ENCODE measurements at regions not wholly inside any gene's neighbourhood (a gene's known extent, or its start where the extent isn't known, plus 50 kb on each side); places are given as distances from the start of the nearest gene placed in this dataset.

DNA sequence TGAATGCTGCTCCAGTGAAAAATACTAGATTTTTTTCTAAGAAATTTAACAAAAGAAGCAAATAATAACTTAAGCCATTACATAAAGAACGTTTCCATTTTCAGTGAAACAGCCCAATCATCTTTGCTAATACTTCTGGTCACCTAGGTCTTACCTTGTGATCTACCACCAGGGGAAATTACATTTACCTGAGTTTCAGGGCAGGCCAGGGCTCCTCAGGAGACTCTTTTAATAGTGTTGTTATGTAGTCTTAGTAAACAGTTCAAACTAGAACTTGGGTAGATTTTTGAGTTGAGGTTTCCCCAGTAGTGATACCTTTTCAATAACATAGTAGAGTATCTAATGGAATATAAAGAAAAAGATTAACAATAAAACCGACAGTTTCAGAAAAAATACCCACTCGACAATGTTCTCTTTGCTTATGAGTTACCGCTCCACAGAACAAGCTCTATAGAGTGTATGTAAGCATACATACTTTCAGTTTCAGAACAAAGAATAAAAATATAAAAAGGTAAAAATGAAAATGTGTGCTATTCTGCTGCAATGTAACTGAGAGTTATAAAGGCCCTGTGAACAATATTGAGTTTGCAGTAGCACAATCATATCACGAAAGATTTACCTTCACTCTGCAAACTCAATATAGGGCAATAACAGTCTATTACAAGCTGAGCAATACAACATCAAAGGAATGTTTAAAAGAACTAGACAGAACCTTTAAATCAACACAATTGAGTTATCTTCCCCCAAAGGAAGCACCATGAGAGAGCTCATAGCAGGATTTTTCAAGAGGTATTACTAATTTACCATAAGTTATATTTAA is 165.8 kb downstream of the ATOH1 start:
- no peaks in the 10 kb centered on the region for H3K36me3 ChIP-seq (ENCODE audit: insufficient read depth, low read length)
- no peak overlapping the region for H3K4me3 ChIP-seq (ENCODE audit: low read length)
- no peaks in the 10 kb centered on the region for H3F3A ChIP-seq (ENCODE audit: insufficient read depth, low read length, poor library complexity, severe bottlenecking)
- no peaks in the 10 kb centered on the region for H3K79me2 ChIP-seq (replicated peaks; ENCODE audit: insufficient read depth, low read length)
- TF ChIP-seq POLR2AphosphoS5 (IDR thresholded peaks at IDR 0.05): no peak
- no peak for TF ChIP-seq TAF1 (IDR thresholded peaks at IDR 0.05; ENCODE audit: low read depth)
- no peak for TF ChIP-seq MXI1 (conservative IDR thresholded peaks at IDR 0.05; ENCODE audit: poor library complexity, severe bottlenecking)
- TF ChIP-seq REST (IDR thresholded peaks at IDR 0.05; ENCODE audit: borderline replicate concordance): no peak
- no peak for TF ChIP-seq RAD21 (conservative IDR thresholded peaks at IDR 0.05)
- no peak for TF ChIP-seq EP300 (conservative IDR thresholded peaks at IDR 0.05; ENCODE audit: poor library complexity, severe bottlenecking)
- TF ChIP-seq CTCF (IDR thresholded peaks at IDR 0.05; ENCODE audit: poor library complexity, severe bottlenecking): no peak
- TF ChIP-seq EZH2 (IDR thresholded peaks at IDR 0.05; ENCODE audit: borderline replicate concordance, insufficient read depth, low read length, poor library complexity, severe bottlenecking): no peak
- no peak for TF ChIP-seq SMC3 (conservative IDR thresholded peaks at IDR 0.05; ENCODE audit: poor library complexity)
- no peak overlapping the region for H2AFZ ChIP-seq (ENCODE audit: low read depth, low read length)
- no peaks in the 10 kb centered on the region for H3K9me2 ChIP-seq (ENCODE audit: insufficient read depth, low read length)
- H3K9me3 ChIP-seq (ENCODE audit: low read length): no peaks in the 10 kb centered on the region
- no peaks in the 10 kb centered on the region for H3K27me3 ChIP-seq (ENCODE audit: insufficient read depth, low read depth, low read length)
- no peak overlapping the region for H3K9ac ChIP-seq (ENCODE audit: low read length)
- H4K20me1 ChIP-seq (ENCODE audit: insufficient read depth): no peaks in the 10 kb centered on the region
- no peak overlapping the region for H3K27ac ChIP-seq (ENCODE audit: low read length)
- no peak overlapping the region for H3K4me2 ChIP-seq (ENCODE audit: low read length)

- no peak overlapping the region for H2AFZ ChIP-seq (ENCODE audit: low read depth, low read length)
- H3K4me2 ChIP-seq (ENCODE audit: low read length): no peak overlapping the region
- TF ChIP-seq RAD21 (conservative IDR thresholded peaks at IDR 0.05) (no peak), SMC3 (conservative IDR thresholded peaks at IDR 0.05; ENCODE audit: poor library complexity) (no peak), POLR2AphosphoS5 (IDR thresholded peaks at IDR 0.05) (no peak), CTCF (IDR thresholded peaks at IDR 0.05; ENCODE audit: poor library complexity, severe bottlenecking) (no peak), MXI1 (conservative IDR thresholded peaks at IDR 0.05; ENCODE audit: poor library complexity, severe bottlenecking) (no peak), EZH2 (IDR thresholded peaks at IDR 0.05; ENCODE audit: borderline replicate concordance, insufficient read depth, low read length, poor library complexity, severe bottlenecking) (no peak), REST (IDR thresholded peaks at IDR 0.05; ENCODE audit: borderline replicate concordance) (no peak), TAF1 (IDR thresholded peaks at IDR 0.05; ENCODE audit: low read depth) (no peak), EP300 (conservative IDR thresholded peaks at IDR 0.05; ENCODE audit: poor library complexity, severe bottlenecking) (no peak)
Observed at GRCh38 chr4:93996895-93997294, 168.3 kb downstream of the ATOH1 start.

More at GRCh38 chr4:93996895-93997294, 168.3 kb downstream of the ATOH1 start:
- H3K79me2 ChIP-seq (replicated peaks; ENCODE audit: insufficient read depth, low read length): no peaks in the 10 kb centered on the region
- H3F3A ChIP-seq (ENCODE audit: insufficient read depth, low read length, poor library complexity, severe bottlenecking): no peaks in the 10 kb centered on the region
- H3K27ac ChIP-seq (ENCODE audit: low read length): no peak overlapping the region
- no peaks in the 10 kb centered on the region for H3K36me3 ChIP-seq (ENCODE audit: insufficient read depth, low read length)
- no peak overlapping the region for H3K9ac ChIP-seq (ENCODE audit: low read length)
- no peaks in the 10 kb centered on the region for H4K20me1 ChIP-seq (ENCODE audit: insufficient read depth)
- no peak overlapping the region for H3K4me3 ChIP-seq (ENCODE audit: low read length)
- H3K9me2 ChIP-seq (ENCODE audit: insufficient read depth, low read length): no peaks in the 10 kb centered on the region
- H3K9me3 ChIP-seq (ENCODE audit: low read length): no peaks in the 10 kb centered on the region
- H3K27me3 ChIP-seq (ENCODE audit: insufficient read depth, low read depth, low read length): no peaks in the 10 kb centered on the region

All from neural cell (in vitro differentiated cells).